ENCODE measurements at regions not wholly inside any gene's neighbourhood (a gene's known extent, or its start where the extent isn't known, plus 50 kb on each side); places are given as distances from the start of the nearest gene placed in this dataset.

DNA sequence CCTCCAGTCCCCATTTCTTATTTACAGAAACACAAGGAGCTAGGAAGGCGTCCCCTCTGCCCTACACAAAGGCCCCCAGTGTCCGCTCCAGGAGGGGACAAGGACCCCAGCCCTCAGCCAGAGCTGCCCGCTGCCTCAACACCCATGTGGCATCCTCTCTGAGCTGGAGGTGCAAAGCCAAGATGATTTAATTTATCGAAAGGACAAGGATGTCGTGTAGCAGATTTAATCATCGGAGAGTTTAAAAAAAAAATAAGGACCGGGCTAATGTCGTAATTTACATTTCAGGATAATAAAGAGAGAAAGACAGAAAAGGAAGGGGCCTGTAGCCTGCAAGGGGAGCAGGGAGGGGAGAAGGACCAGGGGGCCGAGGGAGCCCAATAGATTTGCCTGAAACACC, 68.3 kb upstream of the CASZ1 start:
- no peak for TF ChIP-seq CTCF (conservative IDR thresholded peaks at IDR 0.05; ENCODE audit: low read depth, low read length)
- Histone ChIP-seq H3K27me3 (ENCODE audit: insufficient read depth, low read depth) (peaks cover 94% of the 10 kb centered on the region), H3K79me2 (ENCODE audit: insufficient read depth, low read depth) (no peaks in the 10 kb centered on the region), H3K27ac (no peak overlapping the region), H2AFZ (ENCODE audit: low read depth) (no peak overlapping the region), H4K20me1 (ENCODE audit: insufficient read depth) (no peaks in the 10 kb centered on the region), H3K4me1 (ENCODE audit: low read depth, poor library complexity, severe bottlenecking) (peaks cover 5% of the 10 kb centered on the region), H3K36me3 (ENCODE audit: insufficient read depth) (no peaks in the 10 kb centered on the region), H3K4me2 (no peak overlapping the region), H3K4me3 (IDR thresholded peaks at IDR 0.05; ENCODE audit: insufficient read depth, low read depth, low read length) (no peak overlapping the region), H3K9ac (no peak overlapping the region)

GRCh38 chr1:10865518-10866320, 69.3 kb upstream of the CASZ1 start:
- H3K27me3 ChIP-seq (ENCODE audit: insufficient read depth, low read depth) = peaks cover 94% of the 10 kb centered on the region
- no peaks in the 10 kb centered on the region for H3K36me3 ChIP-seq (ENCODE audit: insufficient read depth)
- H3K27ac ChIP-seq = no peak overlapping the region
- H2AFZ ChIP-seq (ENCODE audit: low read depth) = no peak overlapping the region
- no peak overlapping the region for H3K4me3 ChIP-seq (IDR thresholded peaks at IDR 0.05; ENCODE audit: insufficient read depth, low read depth, low read length)
- no peaks in the 10 kb centered on the region for H4K20me1 ChIP-seq (ENCODE audit: insufficient read depth)
- no peak overlapping the region for H3K4me2 ChIP-seq
- H3K4me1 ChIP-seq (ENCODE audit: low read depth, poor library complexity, severe bottlenecking) = peaks cover 5% of the 10 kb centered on the region
- no peak overlapping the region for H3K9ac ChIP-seq
- no peaks in the 10 kb centered on the region for H3K79me2 ChIP-seq (ENCODE audit: insufficient read depth, low read depth)
- no peak for TF ChIP-seq CTCF (conservative IDR thresholded peaks at IDR 0.05; ENCODE audit: low read depth, low read length)

GRCh38 chr1:10866321-10867093, 70.1 kb upstream of the CASZ1 start:
- H2AFZ ChIP-seq (ENCODE audit: low read depth) = no peak overlapping the region
- no peaks in the 10 kb centered on the region for H3K79me2 ChIP-seq (ENCODE audit: insufficient read depth, low read depth)
- H3K4me2 ChIP-seq = no peak overlapping the region
- H4K20me1 ChIP-seq (ENCODE audit: insufficient read depth) = no peaks in the 10 kb centered on the region
- H3K4me1 ChIP-seq (ENCODE audit: low read depth, poor library complexity, severe bottlenecking) = peaks cover 5% of the 10 kb centered on the region
- peaks cover 94% of the 10 kb centered on the region for H3K27me3 ChIP-seq (ENCODE audit: insufficient read depth, low read depth)
- no peaks in the 10 kb centered on the region for H3K36me3 ChIP-seq (ENCODE audit: insufficient read depth)
- H3K9ac ChIP-seq = no peak overlapping the region
- no peak for TF ChIP-seq CTCF (conservative IDR thresholded peaks at IDR 0.05; ENCODE audit: low read depth, low read length)
- H3K27ac ChIP-seq = no peak overlapping the region
- no peak overlapping the region for H3K4me3 ChIP-seq (IDR thresholded peaks at IDR 0.05; ENCODE audit: insufficient read depth, low read depth, low read length)

GRCh38 chr1:10867138-10867721, 70.8 kb upstream of the CASZ1 start:
- Histone ChIP-seq H3K27ac (no peak overlapping the region), H3K79me2 (ENCODE audit: insufficient read depth, low read depth) (no peaks in the 10 kb centered on the region), H2AFZ (ENCODE audit: low read depth) (no peak overlapping the region), H3K4me3 (IDR thresholded peaks at IDR 0.05; ENCODE audit: insufficient read depth, low read depth, low read length) (no peak overlapping the region), H3K4me2 (peak overlapping the region; percentile 5; the same call in 1 of the 2 replicates), H3K36me3 (ENCODE audit: insufficient read depth) (no peaks in the 10 kb centered on the region), H3K27me3 (ENCODE audit: insufficient read depth, low read depth) (peaks cover 94% of the 10 kb centered on the region), H3K9ac (no peak overlapping the region), H3K4me1 (ENCODE audit: low read depth, poor library complexity, severe bottlenecking) (peaks cover 5% of the 10 kb centered on the region), H4K20me1 (ENCODE audit: insufficient read depth) (no peaks in the 10 kb centered on the region)
- peak; percentile 72 for TF ChIP-seq CTCF (conservative IDR thresholded peaks at IDR 0.05; ENCODE audit: low read depth, low read length)

All from KMS-11 (cell line).